GM19468 (cell line): ENCODE measurements at regions not wholly inside any gene's neighbourhood (a gene's known extent, or its start where the extent isn't known, plus 50 kb on each side); places are given as distances from the start of the nearest gene placed in this dataset.
"Not testable (repeated sequence)": the region's sequence is repeated elsewhere in the genome, so short reads cannot be mapped to it uniquely, and the experiment has no call there.

Source experiments
- ATAC-seq: cut with Tn5 transposase; IDR thresholded peaks from one replicate; pipeline ENCODE4 v1.9.1; 2021; ENCODE audit warnings: mild to moderate bottlenecking, moderate library complexity, moderate number of reproducible peaks; ENCODE audit not compliant: unreplicated experiment; ENCODE audit errors: extremely low read depth

DNA sequence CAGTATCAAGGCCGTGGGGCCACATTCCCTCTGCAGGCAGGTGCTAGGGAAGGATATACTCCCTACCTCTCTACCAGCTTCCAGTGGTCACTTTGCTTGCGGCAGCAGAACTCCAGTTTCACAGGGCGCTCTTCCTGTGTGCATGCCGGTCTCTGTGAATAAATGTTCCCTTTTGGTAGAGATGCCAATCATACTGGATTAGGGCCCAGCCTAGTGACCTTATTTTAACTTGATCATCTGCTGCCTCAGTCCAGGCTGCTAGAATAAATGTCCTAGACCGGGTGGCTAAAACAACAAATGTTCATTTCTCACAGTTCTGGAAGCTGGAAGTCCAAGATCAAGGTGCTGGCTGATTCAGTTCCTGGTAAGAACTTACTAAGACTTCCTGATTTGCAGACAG is 198.8 kb upstream of the TMEM132C start:
- no peak for ATAC-seq

DNA sequence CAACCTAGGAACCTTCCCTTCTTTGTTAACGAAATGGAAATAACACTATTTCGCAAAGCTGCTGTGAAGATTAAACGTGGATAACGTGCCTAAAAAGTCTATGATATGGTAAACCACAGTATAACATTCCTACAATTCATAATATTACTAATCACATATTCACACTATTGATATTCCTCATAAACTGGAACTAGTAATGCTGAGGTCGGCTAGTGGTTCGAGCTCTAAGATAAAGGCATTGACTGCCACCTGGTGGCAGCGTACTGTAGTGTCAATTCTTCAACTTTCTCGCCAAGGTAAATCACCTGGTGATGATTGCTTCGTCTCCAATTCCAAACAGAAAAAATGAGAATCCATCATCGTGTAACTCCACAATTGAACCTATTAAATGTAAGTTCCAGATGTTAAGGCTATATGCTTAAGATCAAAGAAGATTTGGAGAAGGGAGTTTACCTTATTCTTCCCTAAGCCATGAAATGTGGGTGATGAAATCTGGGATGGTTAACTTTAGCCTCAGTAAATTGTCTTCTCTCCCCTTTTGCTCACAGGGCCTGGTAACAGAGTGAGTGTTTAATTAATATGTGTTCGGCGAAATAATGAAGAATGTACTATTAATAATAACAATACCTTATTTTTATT is 197.5 kb upstream of the TMEM132C start:
- peak; percentile 60 for ATAC-seq

DNA sequence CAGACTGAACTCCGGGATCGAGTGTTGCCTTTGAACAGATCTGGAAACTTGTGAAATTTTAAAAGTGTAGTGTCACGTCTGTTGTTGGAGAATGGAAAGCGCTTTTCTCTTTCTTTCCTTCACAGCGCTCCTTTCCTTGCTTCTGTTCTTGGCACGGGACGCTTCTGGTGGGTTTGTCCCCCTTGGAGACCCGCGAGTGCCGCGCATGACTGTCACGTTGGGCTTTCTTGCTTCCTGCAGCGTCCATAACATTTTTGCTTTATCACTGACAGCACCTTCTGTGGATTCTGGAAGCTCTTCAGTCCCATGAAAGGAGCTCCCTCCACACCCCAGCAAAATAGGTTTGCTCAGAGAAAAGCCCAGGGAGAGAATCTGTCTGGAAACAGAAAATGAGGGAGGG is 193.0 kb upstream of the TMEM132C start:
- no peak for ATAC-seq

DNA sequence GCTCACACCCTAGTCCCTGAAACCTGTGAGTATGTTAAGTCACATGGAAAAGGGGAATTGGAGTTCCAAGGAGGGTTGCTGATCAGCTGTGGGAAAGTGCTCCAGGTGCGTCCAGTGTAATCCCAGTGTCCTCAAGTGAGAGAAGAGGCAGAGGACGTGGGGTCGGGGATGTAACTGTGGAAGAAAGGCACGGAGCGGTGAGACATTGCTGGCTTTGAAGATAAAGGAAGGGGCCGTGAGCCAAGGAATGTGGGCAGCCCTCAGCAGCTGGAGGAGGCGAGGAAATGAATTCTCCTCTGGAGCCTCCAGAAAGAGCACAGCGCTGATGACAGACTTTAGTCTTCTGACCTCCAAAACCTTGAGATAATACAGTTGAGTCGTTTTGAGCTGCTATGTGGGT is 191.6 kb upstream of the TMEM132C start:
- ATAC-seq, result no peak

DNA sequence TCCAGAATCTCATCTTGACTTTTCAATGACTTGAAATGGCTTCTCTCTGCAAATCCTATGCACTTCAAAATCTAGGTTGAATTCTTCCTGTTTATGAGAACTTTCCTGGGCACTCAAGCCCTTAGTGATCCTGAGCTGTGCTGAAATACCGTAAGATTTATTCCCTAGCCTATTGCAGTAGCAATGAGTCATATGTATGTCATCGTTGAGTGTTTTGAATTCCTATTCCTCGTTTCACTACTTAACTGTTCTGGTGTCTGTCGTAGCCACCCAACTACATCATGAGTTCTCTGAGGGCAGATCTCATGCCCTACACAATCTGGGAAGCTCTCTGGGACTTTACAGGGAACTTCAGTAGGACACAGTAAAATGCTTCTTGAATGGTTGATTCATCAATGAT is 190.8 kb upstream of the TMEM132C start:
- no peak for ATAC-seq

GRCh38 chr12:128077211-128077916 is 189.6 kb upstream of the TMEM132C start:
- no peak for ATAC-seq

- no peak for ATAC-seq
These were observed 189.1 kb upstream of the TMEM132C start for GRCh38 chr12:128077917-128078298.

DNA sequence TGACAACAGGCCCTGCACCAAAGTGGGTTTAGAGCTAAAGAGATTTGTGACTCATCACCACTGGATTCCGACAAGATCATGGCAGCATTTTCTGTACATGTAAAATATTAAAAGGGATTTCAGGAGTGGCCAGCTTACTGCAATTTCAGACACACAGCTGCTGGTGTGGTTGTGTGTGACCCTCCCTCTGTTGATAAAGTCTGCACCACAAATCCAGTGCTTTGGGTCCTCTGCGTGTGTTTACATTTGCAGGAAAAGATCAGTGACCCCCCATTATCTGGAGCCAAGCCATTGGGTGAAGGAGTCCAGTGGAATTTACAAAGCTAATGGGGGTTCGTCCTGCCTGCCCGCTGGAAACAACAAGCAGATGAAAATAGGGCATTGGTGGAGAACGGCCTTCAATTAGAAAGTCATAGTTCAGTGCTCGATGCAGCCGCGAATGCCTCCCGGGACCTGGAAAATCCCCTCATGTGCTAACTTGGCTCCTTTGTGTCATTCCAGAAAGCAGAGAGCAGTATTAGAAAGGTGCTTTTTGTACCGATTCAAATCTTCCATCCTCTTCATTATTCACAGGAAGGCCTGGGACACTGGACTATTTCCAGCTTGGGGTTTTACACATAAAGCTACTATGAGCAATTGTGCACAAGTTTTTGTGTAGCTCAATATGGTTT is 188.5 kb upstream of the TMEM132C start:
- no peak for ATAC-seq

DNA sequence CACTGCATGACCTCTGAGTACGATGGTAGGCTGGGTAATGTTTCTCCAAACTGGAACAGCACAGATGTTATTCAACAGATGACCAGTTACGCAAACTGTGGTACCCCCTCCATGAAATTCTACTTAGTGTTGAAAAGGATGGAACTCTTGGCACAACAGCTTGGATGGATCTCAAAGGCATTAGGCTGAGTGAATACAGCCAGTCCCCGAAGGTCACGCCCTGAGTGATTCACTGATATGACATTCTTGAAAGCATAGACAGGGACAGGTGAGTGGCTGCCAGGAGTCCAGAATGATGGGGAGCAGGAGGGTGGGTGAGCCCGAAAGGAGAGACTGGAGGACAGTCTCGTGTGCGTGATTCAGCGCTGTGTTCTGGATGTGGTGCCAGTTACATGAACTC is 187.5 kb upstream of the TMEM132C start:
- no peak for ATAC-seq

DNA sequence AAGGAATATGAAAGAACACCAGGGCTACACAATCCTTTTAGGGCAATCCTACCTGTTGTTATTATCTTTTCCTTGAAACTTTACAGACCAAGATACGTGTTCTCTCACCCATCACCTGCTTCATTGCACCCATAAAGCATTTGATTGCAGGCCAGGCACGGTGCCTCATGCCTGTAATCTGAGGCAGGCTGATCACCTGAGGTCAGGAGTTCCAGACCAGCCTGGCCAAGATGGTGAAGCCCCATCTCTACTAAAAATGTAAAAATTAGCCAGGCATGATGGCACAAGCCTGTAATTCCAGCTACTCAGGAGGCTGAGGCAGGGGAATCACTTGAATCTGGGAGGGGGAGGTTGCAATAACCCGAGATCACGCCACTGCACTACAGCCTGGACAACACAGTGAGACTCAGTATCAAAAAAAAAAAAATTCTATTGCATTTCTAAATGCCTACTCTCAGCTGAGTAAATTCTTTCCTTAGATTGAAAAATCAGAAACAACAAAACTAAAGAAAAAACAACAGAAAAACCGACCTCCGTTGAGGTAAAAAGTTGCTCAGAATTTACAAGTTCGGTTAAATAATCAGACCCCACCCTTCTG is 183.7 kb upstream of the TMEM132C start:
- ATAC-seq, result no peak

DNA sequence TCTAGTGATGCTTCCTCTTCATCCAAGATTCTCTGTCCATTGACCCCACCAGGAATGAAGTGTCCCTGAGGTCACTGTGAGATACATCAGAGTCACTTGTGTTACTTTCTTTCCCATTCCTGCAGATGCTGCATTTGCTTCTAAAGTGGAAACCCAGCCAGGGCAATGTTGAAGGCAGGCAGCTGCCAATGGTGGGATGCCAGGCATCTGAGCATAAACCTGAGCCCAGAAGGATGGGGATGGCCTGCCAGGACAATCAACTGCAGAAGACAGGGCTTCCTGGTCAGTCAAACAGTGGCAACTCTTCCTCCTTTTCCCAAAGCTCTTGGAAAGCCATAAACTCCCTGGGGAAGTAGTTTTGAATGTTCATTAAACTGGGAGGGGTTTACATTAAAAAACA is 178.0 kb upstream of the TMEM132C start:
- ATAC-seq, result no peak

DNA sequence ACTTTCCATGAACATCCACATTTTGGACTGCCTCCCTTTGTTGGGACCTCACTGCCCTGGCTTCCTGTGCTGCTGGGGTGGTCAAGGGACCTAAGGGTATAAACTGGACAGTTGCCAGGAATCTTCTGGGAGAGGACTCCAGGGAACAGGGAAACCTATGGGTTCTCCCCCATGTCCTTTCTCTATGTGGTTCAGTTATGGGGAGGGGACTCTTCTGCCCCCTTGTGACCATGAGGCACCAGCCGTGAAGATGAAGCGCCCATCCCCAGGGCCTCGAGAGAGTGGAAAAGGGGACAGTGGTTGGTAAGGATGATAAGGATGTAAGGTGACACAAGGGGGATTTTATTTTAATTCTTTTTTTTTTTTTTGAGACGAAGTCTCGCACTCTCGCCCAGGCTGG is 177.0 kb upstream of the TMEM132C start:
- no peak for ATAC-seq

DNA sequence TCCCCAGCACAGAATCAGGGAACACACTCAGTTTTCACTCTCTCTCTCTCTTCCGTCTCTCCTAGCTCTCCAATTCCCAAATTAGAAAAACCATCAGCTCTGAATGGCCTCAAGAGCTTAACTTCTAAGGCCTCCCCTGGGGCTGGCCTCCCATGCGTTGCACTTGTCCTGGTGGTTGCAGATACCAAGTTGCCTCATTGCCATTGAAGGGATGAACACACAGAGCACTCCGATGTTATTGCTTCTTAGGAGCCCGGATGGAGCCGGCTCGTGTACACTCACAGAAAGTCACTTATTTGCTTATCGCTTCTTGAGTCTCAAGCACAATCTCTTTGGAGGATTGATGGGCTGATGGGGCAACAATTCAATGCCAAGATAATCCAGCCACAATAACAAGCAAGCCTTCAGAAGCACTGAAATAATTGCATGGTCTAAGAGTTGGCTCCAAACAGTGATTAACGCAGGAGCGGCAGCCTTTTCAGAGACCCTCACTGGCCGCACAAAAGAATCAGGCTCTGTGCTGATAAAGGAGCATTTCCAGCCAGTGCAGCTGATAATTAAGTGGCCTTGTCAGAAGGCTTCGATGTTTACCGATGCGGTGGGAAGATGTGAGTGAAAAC is 175.8 kb upstream of the TMEM132C start:
- ATAC-seq, result no peak

DNA sequence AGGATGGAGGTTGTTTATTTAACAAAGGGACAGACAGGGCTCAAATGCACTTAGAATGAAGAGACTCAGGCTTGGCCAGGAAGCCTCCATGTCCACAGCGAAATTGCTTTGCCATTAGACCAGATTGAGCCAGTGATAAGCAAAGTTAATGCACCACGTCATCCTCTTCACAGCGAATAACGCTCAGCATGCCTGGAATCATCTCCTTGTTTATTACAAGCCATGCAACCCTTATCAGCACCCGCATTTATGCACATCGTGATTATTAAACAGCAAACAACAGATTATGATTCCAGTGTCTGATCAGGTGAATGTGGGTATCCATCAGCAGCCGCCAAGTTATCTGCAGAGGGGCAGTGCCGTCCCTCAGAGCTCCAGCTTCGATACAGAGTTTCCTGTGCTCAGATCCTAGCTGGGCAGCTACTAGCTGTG is 175.0 kb upstream of the TMEM132C start:
- ATAC-seq, result no peak

GRCh38 chr12:128098730-128099129 is 168.2 kb upstream of the TMEM132C start:
- ATAC-seq, result no peak

GRCh38 chr12:128103152-128103551 is 163.8 kb upstream of the TMEM132C start:
- no peak for ATAC-seq

DNA sequence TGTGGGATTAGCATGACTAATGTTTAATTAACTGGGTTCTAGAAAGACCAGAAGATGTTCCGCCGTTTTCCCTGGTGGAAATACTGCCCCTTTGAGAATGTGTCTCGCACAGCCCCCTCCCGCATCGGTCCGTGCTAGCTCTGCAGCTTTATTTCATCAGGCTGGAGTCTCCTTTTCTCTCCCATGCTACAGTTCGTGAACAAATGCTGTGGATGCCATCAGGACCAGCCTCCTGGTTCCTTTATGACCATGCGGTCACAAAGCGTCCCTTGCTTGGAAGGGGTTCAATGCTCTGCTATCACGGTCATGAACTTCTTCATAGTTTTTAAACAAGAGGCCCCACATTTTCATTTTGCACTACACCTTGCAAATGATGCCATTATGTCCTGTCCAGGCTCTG is 157.7 kb upstream of the TMEM132C start:
- no peak for ATAC-seq

- ATAC-seq, result no peak
These were observed 157.3 kb upstream of the TMEM132C start for GRCh38 chr12:128109636-128110035.

GRCh38 chr12:128111333-128111732 is 155.6 kb upstream of the TMEM132C start:
- ATAC-seq, result no peak

DNA sequence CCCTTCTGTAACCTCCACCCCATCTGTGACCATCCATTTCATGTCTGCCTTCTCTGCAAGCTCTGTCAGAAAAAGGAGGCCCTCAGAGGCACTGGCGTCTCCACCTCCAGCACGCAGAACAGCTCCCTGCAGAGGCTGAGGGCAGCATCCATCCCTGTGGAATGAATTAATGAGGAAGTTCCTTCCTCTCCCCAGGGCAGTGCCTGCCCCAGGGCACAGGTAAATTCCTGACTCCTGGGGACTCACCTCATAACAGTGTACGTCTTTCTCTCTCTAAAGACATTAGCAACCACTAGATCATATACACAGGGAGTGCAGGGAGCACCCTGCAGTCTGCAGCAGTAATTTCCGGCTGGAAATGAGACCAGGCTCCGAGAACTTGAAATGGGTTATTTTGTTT is 155.0 kb upstream of the TMEM132C start:
- ATAC-seq, result no peak

DNA sequence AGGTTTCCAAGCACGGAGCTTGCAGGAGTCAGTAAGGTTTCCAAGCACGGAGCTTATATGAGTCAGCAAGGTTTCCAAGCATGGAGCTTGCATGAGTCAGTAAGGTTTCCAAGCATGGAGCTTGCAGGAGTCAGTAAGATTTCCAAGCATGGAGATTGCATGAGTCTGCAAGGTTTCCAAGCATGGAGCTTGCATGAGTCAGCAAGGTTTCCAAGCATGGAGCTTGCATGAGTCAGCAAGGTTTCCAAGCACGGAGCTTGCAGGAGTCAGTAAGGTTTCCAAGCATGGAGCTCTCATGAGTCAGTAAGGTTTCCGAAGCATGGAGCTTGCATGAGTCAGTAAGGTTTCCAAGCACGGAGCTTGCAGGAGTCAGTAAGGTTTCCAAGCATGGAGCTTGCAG is 153.7 kb upstream of the TMEM132C start:
- ATAC-seq, result not testable (repeated sequence)
